IgD-negative memory B cell (primary cell): ENCODE measurements at regions not wholly inside any gene's neighbourhood (a gene's known extent, or its start where the extent isn't known, plus 50 kb on each side); places are given as distances from the start of the nearest gene placed in this dataset.
"Not testable (repeated sequence)": the region's sequence is repeated elsewhere in the genome, so short reads cannot be mapped to it uniquely, and the experiment has no call there.

Experiments used
- H3K27ac Mint-ChIP-seq, 3 donors: one replicate each; pipeline ENCODE4 v1.8.0; 2020 to 2022; ENCODE audit warnings: mild to moderate bottlenecking in 3 of 3, mixed read lengths in 3 of 3, moderate library complexity in 1 of 3
- H3K27me3 Mint-ChIP-seq: one replicate; pipeline ENCODE4 v1.8.0; 2021; ENCODE audit warnings: mixed read lengths
- H3K36me3 Mint-ChIP-seq: one replicate; pipeline ENCODE4 v1.8.0; 2020; ENCODE audit warnings: mild to moderate bottlenecking, mixed read lengths
- H3K4me1 Mint-ChIP-seq, 3 donors: one replicate each; pipeline ENCODE4 v1.8.0; 2020 to 2022; ENCODE audit warnings: mixed read lengths in 3 of 3, mild to moderate bottlenecking in 1 of 3
- H3K4me3 Mint-ChIP-seq, 4 donors: one replicate each; pipeline ENCODE4 v1.8.0; 2020 to 2022; ENCODE audit warnings: mild to moderate bottlenecking in 4 of 4, mixed read lengths in 4 of 4, moderate library complexity in 3 of 4
- H3K9me3 Mint-ChIP-seq, 3 donors: one replicate each; pipeline ENCODE4 v1.8.0; 2020 to 2021; ENCODE audit warnings: mixed read lengths in 3 of 3, mild to moderate bottlenecking in 1 of 3

DNA sequence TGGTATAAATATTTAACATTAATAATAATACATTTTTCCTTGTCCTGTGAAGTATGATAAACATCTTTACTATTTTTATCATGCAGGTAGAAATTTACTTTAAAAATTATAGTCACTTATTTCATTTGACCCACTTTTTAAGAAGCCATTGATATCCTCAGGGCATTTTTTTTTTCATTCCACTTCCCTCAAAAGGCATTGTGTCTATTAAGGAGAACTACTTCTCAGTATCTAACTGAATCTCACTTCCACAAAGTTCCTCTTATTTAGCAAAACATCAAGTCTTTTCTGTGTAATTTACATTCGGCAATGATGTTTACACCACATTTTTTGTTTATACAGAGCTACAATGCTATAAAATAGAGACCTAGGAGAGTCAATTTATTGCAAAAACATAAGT, 388.2 kb upstream of the AKR1E2 start:
- peaks cover 3% of the 10 kb centered on the region for H3K27me3 Mint-ChIP-seq
- H3K36me3 Mint-ChIP-seq: no peaks in the 10 kb centered on the region
- H3K27ac Mint-ChIP-seq: no peak overlapping the region
- no peaks in the 10 kb centered on the region for H3K4me1 Mint-ChIP-seq
- H3K4me3 Mint-ChIP-seq: no peak overlapping the region
- peaks cover 5 to 7% (median 7%) of the 10 kb centered on the region in 3 donors for H3K9me3 Mint-ChIP-seq

DNA sequence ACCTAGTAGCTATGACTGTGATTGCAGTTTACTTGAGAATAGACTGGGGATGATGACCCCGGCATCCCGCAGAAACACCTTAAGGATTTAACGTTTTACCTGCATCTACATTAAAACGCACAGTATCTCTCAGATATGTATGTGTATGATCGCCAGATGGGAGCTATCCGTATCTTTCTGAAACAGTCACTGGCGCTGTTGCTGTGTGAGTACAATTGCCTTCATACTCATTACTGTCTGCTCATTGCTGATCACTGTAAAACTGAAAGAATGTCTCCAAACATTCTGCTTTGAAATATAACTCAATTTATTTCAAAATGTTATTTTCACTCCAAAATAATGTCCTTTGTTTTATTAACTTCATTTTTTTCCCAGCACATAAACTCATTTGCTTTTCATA, 388.9 kb upstream of the AKR1E2 start:
- Mint-ChIP-seq H3K27me3 (peaks cover 3% of the 10 kb centered on the region), H3K4me3 (no peak overlapping the region), H3K4me1 (no peaks in the 10 kb centered on the region), H3K27ac (no peak overlapping the region), H3K9me3 (peaks cover 1 to 4% (median 3%) of the 10 kb centered on the region in 3 donors), H3K36me3 (no peaks in the 10 kb centered on the region)

DNA sequence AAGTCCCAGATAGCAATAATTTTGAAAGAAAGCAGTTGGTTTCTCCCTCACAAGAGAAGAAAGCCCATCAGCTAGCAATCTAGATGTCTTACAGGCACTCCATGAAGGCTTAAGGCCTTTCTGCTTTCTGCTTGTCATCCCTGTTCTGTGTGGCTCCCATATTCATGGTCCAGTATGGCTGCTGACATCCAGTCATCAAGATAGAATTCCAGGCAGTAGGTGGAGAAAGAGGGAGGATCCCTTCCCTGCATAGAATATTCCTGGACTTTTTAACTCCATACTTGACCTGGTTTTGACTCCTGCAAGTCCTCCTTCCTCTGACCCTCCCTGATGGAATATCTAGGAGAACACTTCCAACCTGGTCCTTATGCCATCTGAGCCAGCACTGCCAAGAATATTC, 389.9 kb upstream of the AKR1E2 start:
- H3K36me3 Mint-ChIP-seq: no peaks in the 10 kb centered on the region
- peak overlapping the region in 1 of 3 donors; percentile 6 for H3K27ac Mint-ChIP-seq
- H3K27me3 Mint-ChIP-seq: peaks cover 3% of the 10 kb centered on the region
- no peak overlapping the region for H3K4me3 Mint-ChIP-seq
- H3K9me3 Mint-ChIP-seq: no peaks in the 10 kb centered on the region
- no peaks in the 10 kb centered on the region for H3K4me1 Mint-ChIP-seq

DNA sequence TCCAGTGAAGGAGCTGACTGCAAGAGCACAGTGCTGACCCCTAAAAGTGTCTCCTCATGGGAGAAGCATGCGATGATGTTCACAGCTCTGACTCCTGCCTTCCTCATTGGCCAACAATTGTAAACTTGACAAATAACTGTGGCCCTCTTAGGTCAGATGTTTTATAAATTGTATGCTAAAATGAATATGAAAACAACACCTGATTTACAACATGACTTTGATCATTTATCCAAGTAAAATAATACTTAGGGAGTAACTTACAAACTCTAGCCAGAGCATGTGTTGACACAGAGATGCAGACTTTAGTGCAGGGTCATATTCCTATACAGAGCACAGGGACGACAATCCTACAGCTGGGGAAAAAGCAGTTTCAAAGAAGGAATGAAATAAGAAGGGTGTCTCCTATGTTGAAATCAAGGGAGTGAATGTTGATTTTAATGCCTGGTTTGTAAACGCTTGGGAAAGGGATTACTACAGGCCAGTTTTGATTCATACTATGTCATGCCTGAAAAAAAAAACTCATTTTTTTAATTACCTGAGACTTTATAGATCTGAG, 391.4 kb upstream of the AKR1E2 start:
- H3K9me3 Mint-ChIP-seq: no peaks in the 10 kb centered on the region
- H3K27ac Mint-ChIP-seq: no peak overlapping the region
- H3K4me1 Mint-ChIP-seq: no peaks in the 10 kb centered on the region
- no peaks in the 10 kb centered on the region for H3K36me3 Mint-ChIP-seq
- H3K27me3 Mint-ChIP-seq: peaks cover 3% of the 10 kb centered on the region
- H3K4me3 Mint-ChIP-seq: no peak overlapping the region

DNA sequence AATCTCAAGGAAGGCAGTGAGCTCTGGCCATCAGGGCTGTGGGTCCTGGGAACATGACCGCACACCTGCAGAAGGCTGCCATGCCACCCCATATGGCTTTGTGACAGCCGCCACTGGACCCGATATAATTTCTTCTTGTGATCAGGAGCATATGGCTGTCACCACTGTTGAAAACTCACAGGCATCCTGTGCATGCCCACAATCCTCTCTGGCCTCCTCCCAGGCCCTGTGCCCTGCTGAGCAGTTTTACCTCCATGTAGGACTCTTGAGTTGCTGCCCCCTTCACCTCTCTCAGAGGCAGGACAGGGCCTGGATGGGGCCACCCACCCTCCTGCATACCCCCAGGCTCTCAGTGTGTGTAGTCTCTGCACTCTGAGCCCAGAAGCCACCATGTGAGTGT, 391.9 kb upstream of the AKR1E2 start:
- Mint-ChIP-seq H3K27ac (no peak overlapping the region), H3K4me1 (no peaks in the 10 kb centered on the region), H3K36me3 (no peaks in the 10 kb centered on the region), H3K4me3 (no peak overlapping the region), H3K9me3 (no peaks in the 10 kb centered on the region), H3K27me3 (peaks cover 2% of the 10 kb centered on the region)

DNA sequence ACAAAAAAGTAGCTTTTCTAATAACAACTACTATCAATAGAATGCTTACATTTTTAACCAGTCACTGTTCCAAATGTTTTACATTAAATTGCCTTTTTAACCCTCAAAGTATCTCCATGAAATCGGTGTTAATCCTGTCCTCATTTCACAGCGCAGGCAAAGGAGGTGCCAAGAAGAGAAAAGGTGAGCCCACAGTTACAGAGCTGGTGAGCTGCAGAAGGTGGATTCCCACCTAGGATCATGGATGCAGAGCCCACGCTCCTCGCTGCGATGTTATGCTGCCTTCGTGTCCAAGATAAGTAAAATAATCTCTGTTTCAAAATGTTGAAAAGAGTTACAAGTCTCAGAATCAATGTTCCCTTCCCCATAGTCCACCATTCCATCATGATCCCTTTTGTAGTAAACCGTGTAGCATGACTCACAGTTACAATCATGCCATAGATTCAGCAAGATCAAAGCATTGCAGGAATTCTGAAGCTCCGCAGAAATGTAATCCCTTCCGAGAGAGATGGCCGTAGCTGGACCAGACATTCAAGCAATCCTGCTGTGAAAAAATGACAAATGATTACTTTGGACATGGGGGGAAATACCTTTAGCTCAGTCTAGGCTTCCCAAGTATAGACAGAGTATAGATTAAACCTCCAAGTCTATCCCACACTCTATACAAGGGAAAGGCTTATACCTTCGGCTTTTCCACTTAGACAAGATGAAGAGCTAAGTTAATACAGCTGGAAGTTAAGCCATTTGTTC, 394.7 kb upstream of the AKR1E2 start:
- H3K9me3 Mint-ChIP-seq: no peaks in the 10 kb centered on the region
- H3K36me3 Mint-ChIP-seq: no peaks in the 10 kb centered on the region
- no peak overlapping the region for H3K4me3 Mint-ChIP-seq
- no peak overlapping the region for H3K27ac Mint-ChIP-seq
- peaks cover 4% of the 10 kb centered on the region for H3K27me3 Mint-ChIP-seq
- no peaks in the 10 kb centered on the region for H3K4me1 Mint-ChIP-seq

DNA sequence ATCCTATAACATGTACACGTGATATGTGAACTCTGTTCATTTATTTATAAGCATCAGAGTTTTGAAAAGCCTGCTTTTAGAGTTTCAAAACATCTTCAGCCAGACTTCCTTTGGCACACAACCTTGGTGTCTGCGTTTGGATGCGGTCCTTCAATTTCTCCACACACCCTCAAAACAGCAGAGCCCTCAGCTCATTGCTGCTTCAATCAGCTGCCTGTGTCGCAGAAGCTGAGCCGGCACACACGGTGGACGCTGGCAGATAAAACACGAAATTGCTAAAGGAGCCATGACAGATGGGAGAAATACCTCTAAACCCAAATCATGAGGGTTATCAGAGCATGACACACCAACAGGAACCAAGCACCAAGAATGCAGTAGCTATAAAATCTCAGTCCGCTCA, 396.4 kb upstream of the AKR1E2 start:
- Mint-ChIP-seq H3K9me3 (peaks cover 0 to 4% (median 0%) of the 10 kb centered on the region in 3 donors), H3K27ac (no peak overlapping the region), H3K4me3 (no peak overlapping the region), H3K4me1 (peaks cover 0 to under 1% (median 0%) of the 10 kb centered on the region in 3 donors), H3K36me3 (no peaks in the 10 kb centered on the region), H3K27me3 (peaks cover 4% of the 10 kb centered on the region)

DNA sequence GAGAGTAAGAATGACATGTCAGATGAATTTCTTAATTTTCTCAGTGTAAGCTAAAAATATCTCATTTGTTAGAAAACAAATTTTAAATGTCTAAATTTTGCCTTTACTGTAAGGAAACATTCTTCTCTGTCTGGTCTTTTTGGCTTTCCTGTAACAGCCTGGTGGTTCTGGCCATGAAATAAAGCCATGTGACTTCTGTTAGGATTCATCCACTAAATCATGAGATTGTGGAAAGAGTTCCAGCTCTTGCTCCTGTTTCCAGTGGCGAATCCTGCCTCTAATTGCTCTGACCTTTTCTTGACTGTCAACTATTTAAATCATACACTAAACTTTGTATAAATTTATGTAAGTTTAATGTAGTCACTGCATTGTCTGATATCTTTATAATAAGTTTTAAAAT, 398.5 kb upstream of the AKR1E2 start:
- Mint-ChIP-seq H3K27ac (no peak overlapping the region), H3K36me3 (no peaks in the 10 kb centered on the region), H3K4me1 (peaks cover 0 to 4% (median 0%) of the 10 kb centered on the region in 3 donors), H3K27me3 (peaks cover 4% of the 10 kb centered on the region), H3K4me3 (no peak overlapping the region), H3K9me3 (peaks cover 0 to 4% (median 0%) of the 10 kb centered on the region in 3 donors)

DNA sequence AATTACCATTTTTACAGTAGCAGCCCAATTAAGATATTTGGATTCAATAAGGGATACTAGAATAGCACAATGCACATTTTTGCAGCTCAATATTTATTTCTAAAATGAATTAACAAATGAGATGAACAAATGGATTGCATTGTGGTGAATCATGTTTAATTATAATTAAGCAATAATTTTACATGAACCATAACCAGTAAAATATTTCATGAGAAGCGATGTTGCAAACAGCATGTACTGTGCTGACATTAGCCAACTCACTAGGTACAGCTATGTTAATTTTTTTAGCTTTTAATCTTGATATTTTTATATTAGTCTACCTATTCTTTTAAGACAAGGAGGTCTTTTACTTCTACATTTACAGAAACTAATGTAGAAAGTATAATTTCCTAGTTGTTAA, 399.1 kb upstream of the AKR1E2 start:
- Mint-ChIP-seq H3K27me3 (peaks cover 4% of the 10 kb centered on the region), H3K36me3 (no peaks in the 10 kb centered on the region), H3K4me1 (peaks cover 0 to 4% (median 0%) of the 10 kb centered on the region in 3 donors), H3K4me3 (no peak overlapping the region), H3K9me3 (peaks cover 0 to 4% (median 0%) of the 10 kb centered on the region in 3 donors), H3K27ac (no peak overlapping the region)

DNA sequence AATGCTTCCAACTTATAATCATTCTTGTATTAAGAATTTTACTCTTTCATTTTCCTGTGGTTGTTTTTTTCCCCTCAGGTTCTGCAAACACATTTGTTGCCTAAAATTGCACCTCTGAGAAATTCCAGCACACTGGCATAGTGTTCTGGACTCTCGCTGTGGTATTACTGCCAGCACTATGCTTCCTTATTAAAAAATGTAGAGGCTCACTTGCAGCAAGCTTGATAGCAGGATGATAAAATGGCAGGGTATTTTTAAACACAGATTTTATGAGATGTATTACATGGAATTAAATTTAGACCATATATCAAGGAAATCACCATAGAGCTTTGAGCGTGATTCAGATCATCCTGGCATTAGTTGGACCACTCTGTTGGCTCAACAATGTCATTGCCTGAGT, 416.7 kb upstream of the AKR1E2 start:
- peaks cover 3% of the 10 kb centered on the region for H3K27me3 Mint-ChIP-seq
- no peak overlapping the region for H3K27ac Mint-ChIP-seq
- H3K36me3 Mint-ChIP-seq: no peaks in the 10 kb centered on the region
- H3K9me3 Mint-ChIP-seq: peaks cover 0 to 4% (median 0%) of the 10 kb centered on the region in 3 donors
- no peak overlapping the region for H3K4me3 Mint-ChIP-seq
- no peaks in the 10 kb centered on the region for H3K4me1 Mint-ChIP-seq

DNA sequence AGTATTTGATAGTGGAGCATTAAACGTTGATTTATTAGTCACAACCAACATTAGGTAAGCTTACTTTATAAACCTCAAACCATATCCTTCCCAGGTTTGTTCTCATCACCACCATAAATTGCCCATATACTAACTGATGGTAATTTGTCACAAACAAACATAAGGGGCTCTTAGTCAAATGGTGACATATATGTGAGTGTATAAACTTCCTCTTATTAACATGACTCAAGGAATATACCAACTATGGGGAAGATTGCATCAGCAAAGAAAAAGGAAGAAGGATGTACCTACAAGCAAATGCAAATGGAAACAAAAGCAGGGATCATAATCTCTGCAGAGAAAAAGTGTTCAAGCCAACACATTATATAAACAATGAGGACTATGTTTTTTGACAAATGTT, 418.2 kb upstream of the AKR1E2 start:
- Mint-ChIP-seq H3K9me3 (no peaks in the 10 kb centered on the region), H3K4me1 (no peaks in the 10 kb centered on the region), H3K27me3 (peaks cover 5% of the 10 kb centered on the region), H3K36me3 (no peaks in the 10 kb centered on the region), H3K27ac (no peak overlapping the region), H3K4me3 (no peak overlapping the region)

DNA sequence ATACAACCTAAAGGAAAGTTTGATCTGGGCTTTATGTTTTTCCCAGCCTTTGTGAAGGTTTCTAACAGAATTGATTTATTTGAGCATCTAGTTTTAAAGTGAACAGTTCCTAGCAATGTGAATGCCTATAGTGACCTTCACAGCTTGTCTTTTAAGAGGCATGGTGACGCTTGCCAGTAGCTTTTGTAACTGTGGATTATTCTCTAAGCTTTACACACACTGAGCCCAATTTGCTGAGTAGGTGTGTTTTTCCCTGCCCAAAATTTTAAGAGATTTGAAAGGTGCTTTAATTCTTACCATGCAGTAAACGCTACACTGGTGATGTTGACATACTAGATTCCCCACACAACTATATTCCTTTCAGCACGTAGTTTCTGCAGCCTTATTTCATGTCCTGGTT, 420.2 kb upstream of the AKR1E2 start:
- Mint-ChIP-seq H3K4me3 (no peak overlapping the region), H3K27me3 (peaks cover 5% of the 10 kb centered on the region), H3K9me3 (no peaks in the 10 kb centered on the region), H3K27ac (no peak overlapping the region), H3K36me3 (no peaks in the 10 kb centered on the region), H3K4me1 (no peaks in the 10 kb centered on the region)

DNA sequence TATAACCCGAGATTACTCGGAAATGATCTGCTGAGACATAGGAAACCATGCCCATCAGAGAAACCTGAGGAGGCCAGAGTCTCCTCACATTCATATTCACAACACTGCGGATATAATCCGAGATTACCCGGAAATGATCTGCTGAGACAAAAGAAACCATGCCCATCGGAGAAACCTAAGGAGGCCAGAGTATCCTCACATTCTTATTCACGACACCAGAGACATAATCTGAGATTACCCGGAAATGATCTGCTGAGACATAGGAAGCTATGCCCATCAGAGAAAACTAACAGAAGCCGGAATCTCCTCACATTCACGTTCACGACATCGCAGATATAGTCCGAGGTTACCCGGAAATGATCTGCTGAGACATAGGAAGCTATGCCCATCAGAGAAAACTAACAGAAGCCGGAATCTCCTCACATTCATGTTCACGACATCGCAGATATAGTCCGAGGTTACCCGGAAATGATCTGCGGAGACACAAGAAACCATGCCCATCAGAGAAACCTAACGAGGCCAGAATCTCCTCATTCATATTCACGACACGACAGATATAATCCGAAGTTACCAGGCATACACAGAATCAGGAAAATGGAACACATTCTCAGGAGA, 422.3 kb upstream of the AKR1E2 start:
- Mint-ChIP-seq H3K27ac (no peak overlapping the region), H3K36me3 (no peaks in the 10 kb centered on the region), H3K4me3 (no peak overlapping the region), H3K9me3 (peaks cover 0 to 2% (median 0%) of the 10 kb centered on the region in 3 donors), H3K27me3 (peaks cover 5% of the 10 kb centered on the region), H3K4me1 (no peaks in the 10 kb centered on the region)

DNA sequence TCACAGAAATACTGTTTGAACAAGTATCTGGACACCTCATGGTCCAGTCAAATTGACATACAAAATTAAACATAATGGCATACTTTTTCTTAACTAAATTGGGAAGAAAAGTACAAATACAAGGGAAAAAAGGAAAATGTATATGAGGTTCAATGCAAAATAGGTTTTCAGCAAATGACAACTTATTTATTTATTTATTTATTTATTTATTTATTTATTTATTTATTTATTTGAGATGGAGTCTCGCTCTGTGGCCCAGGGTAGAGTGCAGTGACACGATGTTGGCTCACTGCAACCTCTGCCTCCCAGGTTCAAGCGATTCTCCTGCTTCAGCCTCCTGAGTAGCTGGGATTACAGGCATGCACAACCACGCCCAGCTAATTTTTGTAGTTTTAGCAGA, 424.9 kb upstream of the AKR1E2 start:
- not testable (repeated sequence) for H3K36me3 Mint-ChIP-seq, H3K4me1 Mint-ChIP-seq, H3K27me3 Mint-ChIP-seq, H3K27ac Mint-ChIP-seq, H3K9me3 Mint-ChIP-seq, H3K4me3 Mint-ChIP-seq

DNA sequence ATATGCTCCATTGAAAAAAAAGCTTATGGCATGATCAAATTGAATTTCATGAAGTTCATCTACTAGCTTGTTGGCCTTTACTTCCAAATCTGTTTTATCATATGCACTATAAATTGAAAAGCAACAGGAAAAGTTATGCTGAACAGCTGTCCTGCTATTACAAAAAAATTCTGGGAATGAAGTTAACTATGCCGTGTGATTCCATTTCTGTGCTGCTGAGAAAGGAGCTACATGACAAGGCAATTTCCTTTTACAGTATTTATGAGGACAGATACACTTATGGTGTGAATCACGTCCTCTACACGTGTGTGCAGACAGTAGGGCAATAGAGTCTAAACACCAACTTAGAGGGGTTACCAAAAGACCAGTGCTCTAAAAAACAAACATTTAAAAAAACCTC, 426.5 kb upstream of the AKR1E2 start:
- Mint-ChIP-seq H3K4me3 (no peak overlapping the region), H3K9me3 (peaks cover 0 to 2% (median 0%) of the 10 kb centered on the region in 3 donors), H3K27me3 (peaks cover 5% of the 10 kb centered on the region), H3K4me1 (no peaks in the 10 kb centered on the region), H3K27ac (no peak overlapping the region), H3K36me3 (no peaks in the 10 kb centered on the region)

DNA sequence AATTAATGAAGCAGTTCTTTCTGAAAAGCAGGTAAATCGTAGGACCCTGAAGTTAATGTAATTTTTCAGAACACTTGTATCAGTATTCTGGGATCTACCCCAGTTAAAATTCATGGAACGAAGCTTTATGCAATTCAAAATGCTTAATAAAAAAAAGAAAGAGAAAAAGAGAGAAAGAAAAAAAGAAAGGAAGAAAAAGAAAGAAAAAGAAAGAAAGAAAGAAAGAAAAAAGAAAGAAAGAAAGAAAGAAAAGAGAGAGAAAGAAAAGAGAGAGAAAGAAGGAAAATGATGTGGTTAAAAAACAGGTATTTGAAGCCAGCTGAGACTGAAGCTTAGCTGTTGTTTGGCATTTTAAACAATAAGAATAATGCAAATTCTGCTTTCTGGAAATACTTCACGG, 427.4 kb upstream of the AKR1E2 start:
- H3K36me3 Mint-ChIP-seq: no peaks in the 10 kb centered on the region
- H3K4me1 Mint-ChIP-seq: no peaks in the 10 kb centered on the region
- H3K4me3 Mint-ChIP-seq: no peak overlapping the region
- H3K27ac Mint-ChIP-seq: no peak overlapping the region
- H3K9me3 Mint-ChIP-seq: peaks cover 0 to 2% (median 0%) of the 10 kb centered on the region in 3 donors
- peaks cover 5% of the 10 kb centered on the region for H3K27me3 Mint-ChIP-seq
